RPMI7951 (cell line): ENCODE measurements at regions not wholly inside any gene's neighbourhood (a gene's known extent, or its start where the extent isn't known, plus 50 kb on each side); places are given as distances from the start of the nearest gene placed in this dataset.
A peak's percentile ranks its signal among the peaks of the same experiment; 100 is the strongest.

Experiments
- DNase-seq: peaks from one replicate; pipeline ENCODE4 v3.0.0-alpha.2; 2012; ENCODE audit warnings: low read depth

GRCh38 chr17:12530161-12530560 lies 135.5 kb upstream of the MYOCD start:
- DNase-seq, result no peak

GRCh38 chr17:12536021-12536420 lies 129.7 kb upstream of the MYOCD start:
- no peak for DNase-seq

DNA sequence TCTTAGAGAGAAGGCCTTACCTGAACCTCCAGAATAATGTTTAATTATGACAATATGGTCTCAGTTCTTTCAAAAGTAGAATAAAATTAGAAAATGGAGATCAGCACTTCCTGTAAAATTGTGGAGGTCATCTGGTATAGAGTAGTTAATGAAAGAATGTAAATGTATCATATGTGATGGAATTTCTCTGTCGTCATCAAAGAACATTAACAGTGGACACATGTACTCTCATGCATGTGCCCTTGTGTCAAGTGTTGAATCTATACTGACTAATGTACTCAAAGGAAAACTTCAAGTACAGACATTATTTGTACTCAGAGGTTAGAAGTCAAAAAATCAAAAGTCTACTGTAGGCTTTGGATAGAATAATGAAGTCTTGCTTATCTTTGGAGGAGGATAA lies 129.2 kb upstream of the MYOCD start:
- DNase-seq, result no peak

GRCh38 chr17:12537436-12537835 lies 128.3 kb upstream of the MYOCD start:
- DNase-seq, result no peak

DNA sequence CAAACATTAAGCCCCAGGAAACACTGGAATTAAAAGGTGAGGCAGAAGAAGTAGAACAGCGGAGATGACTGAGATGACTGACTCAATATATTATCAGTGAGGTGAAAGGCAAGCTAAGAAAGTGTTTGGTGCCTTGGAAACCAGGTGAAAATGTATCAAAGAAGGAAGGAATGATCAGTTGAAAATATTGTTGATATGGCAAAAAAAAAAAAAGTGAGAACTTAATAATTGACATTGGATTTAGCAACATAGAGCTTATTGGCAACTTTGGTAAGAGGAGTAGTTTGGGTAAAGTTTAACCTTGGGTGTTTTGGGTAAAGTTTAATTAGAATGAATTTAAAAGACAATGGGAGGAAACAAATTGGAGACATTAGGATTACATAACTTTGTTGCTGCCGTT lies 127.7 kb upstream of the MYOCD start:
- DNase-seq, result no peak

GRCh38 chr17:12545877-12546513 lies 119.7 kb upstream of the MYOCD start:
- DNase-seq, result peak; percentile 48

GRCh38 chr17:12546983-12547382 lies 118.7 kb upstream of the MYOCD start:
- no peak for DNase-seq

GRCh38 chr17:12547831-12548230 lies 117.9 kb upstream of the MYOCD start:
- no peak for DNase-seq

GRCh38 chr17:12548558-12548957 lies 117.1 kb upstream of the MYOCD start:
- DNase-seq, result no peak

DNA sequence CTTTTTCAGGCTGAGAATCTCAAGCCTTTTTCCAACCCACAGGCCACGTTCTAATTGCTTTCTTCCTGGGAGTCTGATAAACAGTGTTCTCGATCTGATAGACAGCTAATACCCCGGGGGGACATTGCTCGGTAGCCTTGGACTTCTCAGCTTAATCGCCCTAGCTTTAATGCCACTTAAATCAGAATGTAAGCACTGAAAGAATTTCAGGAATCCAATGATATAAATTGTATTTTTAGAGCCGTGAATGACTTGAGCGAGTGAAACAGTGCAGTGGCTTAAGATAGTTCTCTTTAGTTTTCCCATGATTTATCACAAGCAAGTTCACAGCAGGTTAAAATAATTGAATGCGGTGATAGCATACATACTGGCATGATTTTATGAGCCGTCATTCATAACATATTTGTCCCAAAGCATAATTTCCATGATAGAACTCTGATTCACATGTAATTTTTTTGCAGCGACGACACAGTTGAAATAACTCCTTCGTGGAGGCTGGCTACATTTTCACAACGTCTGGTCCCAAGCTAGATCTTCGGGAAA lies 116.1 kb upstream of the MYOCD start:
- DNase-seq, result peak; percentile 21

GRCh38 chr17:12553625-12554024 lies 112.1 kb upstream of the MYOCD start:
- no peak for DNase-seq

- DNase-seq, result no peak
These were observed 111.4 kb upstream of the MYOCD start for GRCh38 chr17:12554251-12554650.

DNA sequence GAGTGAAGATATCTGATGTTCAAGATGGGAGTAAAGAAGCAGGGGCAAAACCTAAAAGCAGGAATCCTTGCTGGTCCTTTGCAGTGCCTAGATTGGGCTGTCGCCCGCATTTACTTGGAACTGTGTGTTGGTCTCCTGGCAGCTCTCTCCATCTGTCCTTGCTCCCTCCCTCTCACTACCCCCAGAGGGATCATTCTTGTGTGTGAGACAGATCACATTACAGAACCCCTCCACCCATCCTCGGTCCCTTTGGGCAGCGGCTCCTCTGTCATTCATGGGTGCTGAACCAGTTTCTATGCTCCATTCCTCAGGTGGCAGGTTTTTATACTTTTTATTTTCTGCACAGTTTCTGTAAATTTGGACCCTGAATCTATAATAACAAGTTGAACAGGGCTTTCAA lies 99.4 kb upstream of the MYOCD start:
- DNase-seq, result no peak

- DNase-seq, result no peak
These were observed 98.3 kb upstream of the MYOCD start for GRCh38 chr17:12567077-12568053.

- DNase-seq, result no peak
These were observed 97.1 kb upstream of the MYOCD start for GRCh38 chr17:12568358-12569251.

- DNase-seq, result no peak
These were observed 94.1 kb upstream of the MYOCD start for GRCh38 chr17:12571606-12572005.

- no peak for DNase-seq
These were observed 91.2 kb upstream of the MYOCD start for GRCh38 chr17:12574525-12574924.

DNA sequence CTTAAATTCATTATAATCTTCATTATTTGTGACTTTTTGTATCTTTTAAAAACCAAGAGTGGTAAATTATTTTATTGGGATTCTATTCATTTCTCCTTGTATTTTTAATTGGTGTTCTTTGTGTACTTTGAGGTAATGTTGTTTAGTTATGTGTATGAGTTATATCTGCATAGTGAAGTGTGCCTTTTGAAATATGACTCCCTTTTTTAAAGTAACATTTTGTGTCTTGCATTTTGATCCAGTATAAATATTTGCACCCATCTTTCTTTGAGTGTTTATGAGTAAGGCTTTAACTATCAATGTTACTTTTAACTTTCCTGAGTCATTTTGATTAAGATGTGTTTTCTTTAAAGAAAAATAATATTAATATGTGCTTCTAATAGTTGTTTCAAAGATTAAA lies 90.0 kb upstream of the MYOCD start:
- DNase-seq, result no peak

GRCh38 chr17:12579288-12579687 lies 86.4 kb upstream of the MYOCD start:
- DNase-seq, result no peak

- DNase-seq, result no peak
These were observed 85.0 kb upstream of the MYOCD start for GRCh38 chr17:12580640-12581039.

DNA sequence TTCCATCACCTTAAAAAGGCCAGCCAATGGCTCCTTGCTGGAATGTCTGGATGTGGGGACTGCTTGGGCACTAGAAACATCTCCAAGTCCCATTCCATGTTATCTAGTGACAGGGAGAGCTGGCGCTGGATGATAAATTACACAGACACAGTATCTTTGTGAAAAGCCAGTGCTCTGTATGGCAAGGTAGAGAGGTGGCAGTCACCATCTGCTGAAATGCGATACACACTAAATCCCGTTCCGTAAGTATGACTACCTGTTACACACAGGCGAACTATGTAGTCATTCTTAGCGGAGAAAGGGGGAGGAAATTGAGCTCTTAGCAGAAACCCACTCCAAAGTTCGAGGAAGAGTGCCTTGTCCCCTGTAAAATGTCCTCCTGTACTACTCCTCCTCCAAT lies 81.0 kb upstream of the MYOCD start:
- no peak for DNase-seq

DNA sequence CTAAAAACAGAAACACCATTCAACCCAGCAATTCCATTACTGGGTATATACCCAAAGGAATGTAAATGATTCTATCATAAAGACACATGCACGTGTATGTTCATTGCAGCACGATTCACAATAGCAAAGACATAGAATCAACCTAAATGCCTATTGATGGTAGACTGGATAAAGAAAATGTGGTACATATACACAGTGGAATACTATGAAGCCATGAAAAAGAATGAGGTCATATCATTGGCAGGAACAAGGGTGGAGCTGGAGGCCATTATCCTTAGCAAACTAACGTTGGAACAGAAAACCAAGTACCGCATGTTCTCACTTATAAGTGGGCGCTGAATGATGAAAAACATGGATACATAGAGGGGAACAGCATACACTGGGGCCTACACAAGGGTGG lies 77.2 kb upstream of the MYOCD start:
- no peak for DNase-seq
